ENCODE measurements at regions not wholly inside any gene's neighbourhood (a gene's known extent, or its start where the extent isn't known, plus 50 kb on each side); places are given as distances from the start of the nearest gene placed in this dataset.

DNA sequence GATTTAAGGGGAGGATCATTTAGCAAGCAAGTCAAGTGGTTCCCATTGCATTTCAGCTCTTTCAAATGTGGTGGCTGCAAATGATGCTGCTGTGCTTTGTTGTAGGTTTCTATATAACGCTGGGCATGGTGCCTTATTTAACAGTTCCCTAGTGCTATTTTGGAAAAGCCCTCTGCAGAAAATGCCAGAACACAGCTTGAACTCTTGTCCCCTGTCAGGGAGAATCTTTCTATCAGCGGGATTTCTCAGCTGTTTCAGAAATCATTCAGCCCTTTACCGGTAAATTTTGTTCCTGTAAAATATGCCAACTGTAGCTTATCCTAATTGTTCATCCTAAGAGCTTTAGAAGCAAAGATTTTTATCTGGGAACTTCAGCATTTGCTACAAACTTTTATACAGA is 77.8 kb upstream of the DTNA start:
- Histone ChIP-seq H3K27me3 (ENCODE audit: insufficient read depth, low read length) (no peaks in the 10 kb centered on the region), H4K20me1 (ENCODE audit: insufficient read depth, low read length) (no peaks in the 10 kb centered on the region), H3K4me3 (ENCODE audit: insufficient read depth, low read length) (no peak overlapping the region), H3K9me3 (ENCODE audit: low read depth, low read length) (no peaks in the 10 kb centered on the region), H3K27ac (ENCODE audit: low read depth, low read length) (no peak overlapping the region), H3K79me2 (ENCODE audit: insufficient read depth, low read length) (no peaks in the 10 kb centered on the region), H2AFZ (ENCODE audit: low read length) (no peak overlapping the region), H3K36me3 (ENCODE audit: insufficient read depth, low read length) (no peaks in the 10 kb centered on the region), H3K4me1 (ENCODE audit: insufficient read depth, low read length) (no peaks in the 10 kb centered on the region), H3K4me2 (ENCODE audit: insufficient read depth, low read length) (no peak overlapping the region)
- TF ChIP-seq, protein P1, sequence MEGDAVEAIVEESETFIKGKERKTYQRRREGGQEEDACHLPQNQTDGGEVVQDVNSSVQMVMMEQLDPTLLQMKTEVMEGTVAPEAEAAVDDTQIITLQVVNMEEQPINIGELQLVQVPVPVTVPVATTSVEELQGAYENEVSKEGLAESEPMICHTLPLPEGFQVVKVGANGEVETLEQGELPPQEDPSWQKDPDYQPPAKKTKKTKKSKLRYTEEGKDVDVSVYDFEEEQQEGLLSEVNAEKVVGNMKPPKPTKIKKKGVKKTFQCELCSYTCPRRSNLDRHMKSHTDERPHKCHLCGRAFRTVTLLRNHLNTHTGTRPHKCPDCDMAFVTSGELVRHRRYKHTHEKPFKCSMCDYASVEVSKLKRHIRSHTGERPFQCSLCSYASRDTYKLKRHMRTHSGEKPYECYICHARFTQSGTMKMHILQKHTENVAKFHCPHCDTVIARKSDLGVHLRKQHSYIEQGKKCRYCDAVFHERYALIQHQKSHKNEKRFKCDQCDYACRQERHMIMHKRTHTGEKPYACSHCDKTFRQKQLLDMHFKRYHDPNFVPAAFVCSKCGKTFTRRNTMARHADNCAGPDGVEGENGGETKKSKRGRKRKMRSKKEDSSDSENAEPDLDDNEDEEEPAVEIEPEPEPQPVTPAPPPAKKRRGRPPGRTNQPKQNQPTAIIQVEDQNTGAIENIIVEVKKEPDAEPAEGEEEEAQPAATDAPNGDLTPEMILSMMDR (IDR thresholded peaks at IDR 0.05; ENCODE audit: extremely low read depth, low read depth, low read length), result no peak
- DNase-seq (ENCODE audit: insufficient read length, low spot score, missing footprints), result no peak

DNA sequence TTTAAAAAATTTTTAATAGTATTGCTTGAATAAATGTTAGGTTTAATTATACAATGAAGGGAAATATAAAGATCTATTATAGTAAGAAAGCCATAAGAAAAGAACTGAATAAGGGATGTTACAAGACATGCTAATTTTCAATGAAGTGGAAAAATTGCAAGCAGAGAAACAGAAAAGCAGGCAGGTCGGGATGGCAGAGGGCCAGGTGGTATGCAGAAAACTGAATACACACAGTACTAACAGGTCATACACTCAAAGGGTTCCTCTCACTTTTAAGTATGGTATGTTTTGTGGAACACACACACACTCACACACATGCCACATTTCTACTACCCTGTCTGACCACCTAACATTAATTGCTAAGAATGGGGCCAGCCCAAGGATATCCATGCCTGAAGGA is 76.7 kb upstream of the DTNA start:
- Histone ChIP-seq H3K79me2 (ENCODE audit: insufficient read depth, low read length) (no peaks in the 10 kb centered on the region), H3K27me3 (ENCODE audit: insufficient read depth, low read length) (no peaks in the 10 kb centered on the region), H3K27ac (ENCODE audit: low read depth, low read length) (no peak overlapping the region), H3K4me2 (ENCODE audit: insufficient read depth, low read length) (no peak overlapping the region), H3K9me3 (ENCODE audit: low read depth, low read length) (no peaks in the 10 kb centered on the region), H4K20me1 (ENCODE audit: insufficient read depth, low read length) (no peaks in the 10 kb centered on the region), H2AFZ (ENCODE audit: low read length) (no peak overlapping the region), H3K4me3 (ENCODE audit: insufficient read depth, low read length) (no peak overlapping the region), H3K4me1 (ENCODE audit: insufficient read depth, low read length) (no peaks in the 10 kb centered on the region), H3K36me3 (ENCODE audit: insufficient read depth, low read length) (no peaks in the 10 kb centered on the region)
- TF ChIP-seq, protein P1 (IDR thresholded peaks at IDR 0.05; ENCODE audit: extremely low read depth, low read depth, low read length), result no peak
- DNase-seq (ENCODE audit: insufficient read length, low spot score, missing footprints), result no peak

DNA sequence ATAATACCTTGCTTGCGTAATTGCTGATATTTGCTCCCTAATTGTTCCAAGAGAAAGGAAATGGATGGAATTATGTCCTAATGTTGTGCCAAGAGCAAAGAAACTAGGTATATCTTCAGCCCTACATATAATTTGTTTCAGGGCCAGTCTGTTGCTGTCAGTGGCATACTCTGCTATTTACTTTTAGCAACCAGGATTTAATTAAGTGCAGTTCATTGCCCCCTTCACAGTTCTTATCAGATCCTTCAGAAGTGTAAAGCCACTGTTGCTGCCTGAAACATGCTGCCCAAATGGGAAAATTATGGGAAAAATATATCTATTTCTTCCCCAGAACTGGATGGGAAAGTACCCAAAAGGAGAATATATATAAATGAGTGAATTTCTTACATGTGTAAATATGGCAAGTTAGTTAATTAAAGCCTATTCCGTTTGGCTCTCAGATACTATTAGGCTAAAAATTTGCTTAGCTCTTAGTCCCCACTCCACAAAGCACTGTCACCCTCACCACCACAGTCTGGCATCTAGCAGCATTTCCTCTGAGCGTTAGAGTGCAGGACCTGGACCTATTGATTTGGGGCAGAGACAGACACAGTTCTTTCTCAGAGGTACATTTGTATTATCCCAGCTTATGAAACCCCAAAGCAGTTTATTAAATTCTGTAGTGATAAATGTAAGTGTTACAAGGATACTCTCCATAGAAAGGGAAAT is 72.8 kb upstream of the DTNA start:
- H2AFZ ChIP-seq (ENCODE audit: low read length), result no peak overlapping the region
- H3K79me2 ChIP-seq (ENCODE audit: insufficient read depth, low read length), result no peaks in the 10 kb centered on the region
- H3K4me2 ChIP-seq (ENCODE audit: insufficient read depth, low read length), result no peak overlapping the region
- H3K4me1 ChIP-seq (ENCODE audit: insufficient read depth, low read length), result no peaks in the 10 kb centered on the region
- H3K9me3 ChIP-seq (ENCODE audit: low read depth, low read length), result no peaks in the 10 kb centered on the region
- H3K27ac ChIP-seq (ENCODE audit: low read depth, low read length), result no peak overlapping the region
- H3K36me3 ChIP-seq (ENCODE audit: insufficient read depth, low read length), result no peaks in the 10 kb centered on the region
- TF ChIP-seq, protein P1 (IDR thresholded peaks at IDR 0.05; ENCODE audit: extremely low read depth, low read depth, low read length), result no peak
- no peaks in the 10 kb centered on the region for H3K27me3 ChIP-seq (ENCODE audit: insufficient read depth, low read length)
- H4K20me1 ChIP-seq (ENCODE audit: insufficient read depth, low read length), result no peaks in the 10 kb centered on the region
- no peak overlapping the region for H3K4me3 ChIP-seq (ENCODE audit: insufficient read depth, low read length)
- DNase-seq (ENCODE audit: insufficient read length, low spot score, missing footprints), result no peak

DNA sequence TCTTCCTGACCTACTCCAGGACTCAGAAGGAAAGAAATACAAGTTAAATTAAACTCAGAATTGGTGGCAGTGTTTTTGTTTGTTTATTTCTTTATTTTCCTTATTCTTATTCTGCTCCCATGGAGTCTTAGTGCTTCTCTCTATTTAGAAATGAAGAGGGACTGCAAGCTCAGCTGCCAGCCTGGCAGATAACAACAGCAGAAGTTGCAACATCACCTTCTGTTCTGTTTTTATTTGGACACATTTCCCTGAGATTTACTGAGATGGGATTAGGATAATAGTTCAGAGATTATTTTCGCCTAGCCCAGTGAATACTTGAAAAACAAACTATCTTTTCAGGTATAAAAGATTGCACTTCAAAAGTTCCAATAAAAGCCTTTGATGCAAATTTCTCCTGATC is 70.4 kb upstream of the DTNA start:
- no peak overlapping the region for H3K27ac ChIP-seq (ENCODE audit: low read depth, low read length)
- no peaks in the 10 kb centered on the region for H3K4me1 ChIP-seq (ENCODE audit: insufficient read depth, low read length)
- H3K4me3 ChIP-seq (ENCODE audit: insufficient read depth, low read length), result no peak overlapping the region
- no peak overlapping the region for H3K4me2 ChIP-seq (ENCODE audit: insufficient read depth, low read length)
- no peaks in the 10 kb centered on the region for H3K9me3 ChIP-seq (ENCODE audit: low read depth, low read length)
- no peaks in the 10 kb centered on the region for H3K79me2 ChIP-seq (ENCODE audit: insufficient read depth, low read length)
- H2AFZ ChIP-seq (ENCODE audit: low read length), result no peak overlapping the region
- H3K27me3 ChIP-seq (ENCODE audit: insufficient read depth, low read length), result no peaks in the 10 kb centered on the region
- DNase-seq (ENCODE audit: insufficient read length, low spot score, missing footprints), result no peak
- H4K20me1 ChIP-seq (ENCODE audit: insufficient read depth, low read length), result no peaks in the 10 kb centered on the region
- TF ChIP-seq, protein P1 (IDR thresholded peaks at IDR 0.05; ENCODE audit: extremely low read depth, low read depth, low read length), result no peak
- H3K36me3 ChIP-seq (ENCODE audit: insufficient read depth, low read length), result no peaks in the 10 kb centered on the region

Measured in osteoblast (primary cell).